ENCODE measurements at regions not wholly inside any gene's neighbourhood (a gene's known extent, or its start where the extent isn't known, plus 50 kb on each side); places are given as distances from the start of the nearest gene placed in this dataset.

DNA sequence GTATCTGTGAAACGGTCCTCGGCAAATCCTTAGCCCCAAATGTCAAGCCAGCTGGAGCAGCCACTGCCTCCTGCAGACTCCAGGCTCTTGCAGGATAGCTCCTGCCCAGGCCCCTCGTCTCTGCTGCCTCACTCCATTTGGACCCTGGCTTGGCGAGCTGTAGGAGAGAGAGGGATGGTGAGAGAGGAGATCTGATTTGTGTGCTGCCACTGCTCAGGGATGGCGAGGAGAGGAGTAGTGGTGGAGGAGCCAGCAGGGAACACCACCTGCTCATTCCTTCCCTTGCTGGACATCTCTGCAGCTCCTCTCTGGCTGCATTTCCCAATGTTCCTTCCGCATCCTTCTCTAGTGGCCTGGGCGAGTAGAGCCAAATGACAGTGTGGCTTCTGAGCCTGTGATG is 109.1 kb upstream of the NCK2 start:
- no peak for DNase-seq (ENCODE audit: low read depth)
- TF ChIP-seq, protein P1, sequence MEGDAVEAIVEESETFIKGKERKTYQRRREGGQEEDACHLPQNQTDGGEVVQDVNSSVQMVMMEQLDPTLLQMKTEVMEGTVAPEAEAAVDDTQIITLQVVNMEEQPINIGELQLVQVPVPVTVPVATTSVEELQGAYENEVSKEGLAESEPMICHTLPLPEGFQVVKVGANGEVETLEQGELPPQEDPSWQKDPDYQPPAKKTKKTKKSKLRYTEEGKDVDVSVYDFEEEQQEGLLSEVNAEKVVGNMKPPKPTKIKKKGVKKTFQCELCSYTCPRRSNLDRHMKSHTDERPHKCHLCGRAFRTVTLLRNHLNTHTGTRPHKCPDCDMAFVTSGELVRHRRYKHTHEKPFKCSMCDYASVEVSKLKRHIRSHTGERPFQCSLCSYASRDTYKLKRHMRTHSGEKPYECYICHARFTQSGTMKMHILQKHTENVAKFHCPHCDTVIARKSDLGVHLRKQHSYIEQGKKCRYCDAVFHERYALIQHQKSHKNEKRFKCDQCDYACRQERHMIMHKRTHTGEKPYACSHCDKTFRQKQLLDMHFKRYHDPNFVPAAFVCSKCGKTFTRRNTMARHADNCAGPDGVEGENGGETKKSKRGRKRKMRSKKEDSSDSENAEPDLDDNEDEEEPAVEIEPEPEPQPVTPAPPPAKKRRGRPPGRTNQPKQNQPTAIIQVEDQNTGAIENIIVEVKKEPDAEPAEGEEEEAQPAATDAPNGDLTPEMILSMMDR (conservative IDR thresholded peaks at IDR 0.05; ENCODE audit: low read depth, low read length), result no peak
- no peak overlapping the region for H3K4me3 ChIP-seq (ENCODE audit: low read depth, low read length)

DNA sequence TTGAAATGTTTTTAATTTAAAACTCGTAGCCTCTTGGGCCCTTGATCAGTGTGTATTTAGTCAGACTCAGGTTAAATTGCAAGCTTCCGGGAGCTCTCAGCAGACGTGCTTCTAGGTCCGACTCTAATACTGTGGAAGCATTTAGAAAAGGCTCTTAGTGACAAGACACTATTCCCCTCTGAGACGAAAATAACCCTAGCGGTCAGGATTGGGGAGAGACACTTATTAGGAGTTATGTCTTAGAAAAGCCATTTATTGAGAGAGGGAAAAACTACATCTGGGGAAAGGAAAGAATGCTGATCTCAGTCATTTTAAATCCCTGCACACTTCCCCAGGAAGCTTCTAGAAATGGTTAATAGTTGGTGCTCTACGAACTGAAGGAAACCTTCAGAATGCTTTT is 110.5 kb upstream of the NCK2 start:
- TF ChIP-seq, protein P1 (conservative IDR thresholded peaks at IDR 0.05; ENCODE audit: low read depth, low read length), result no peak
- DNase-seq (ENCODE audit: low read depth), result no peak
- H3K4me3 ChIP-seq (ENCODE audit: low read depth, low read length), result no peak overlapping the region

DNA sequence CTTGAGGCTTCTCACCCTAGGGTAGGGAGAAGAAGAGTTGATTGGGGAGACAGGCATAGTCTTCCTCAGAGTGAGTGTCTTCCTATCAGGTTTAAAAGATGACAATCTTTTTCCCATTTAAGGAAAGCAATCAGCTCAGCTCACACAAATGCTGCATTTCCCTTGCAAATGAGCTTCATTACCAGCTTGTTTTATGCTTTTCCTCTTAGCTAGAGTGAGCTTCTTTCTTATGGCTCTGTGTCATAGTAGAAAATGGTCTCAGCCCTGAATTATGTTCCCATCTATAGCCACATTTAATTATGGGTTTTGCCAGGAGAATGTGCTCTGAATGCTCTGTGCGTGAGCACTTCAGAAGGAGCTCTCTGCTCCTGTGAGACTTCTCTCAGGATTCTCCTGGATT is 112.8 kb upstream of the NCK2 start:
- H3K4me3 ChIP-seq (ENCODE audit: low read depth, low read length), result no peak overlapping the region
- DNase-seq (ENCODE audit: low read depth), result no peak
- TF ChIP-seq, protein P1 (conservative IDR thresholded peaks at IDR 0.05; ENCODE audit: low read depth, low read length), result no peak

DNA sequence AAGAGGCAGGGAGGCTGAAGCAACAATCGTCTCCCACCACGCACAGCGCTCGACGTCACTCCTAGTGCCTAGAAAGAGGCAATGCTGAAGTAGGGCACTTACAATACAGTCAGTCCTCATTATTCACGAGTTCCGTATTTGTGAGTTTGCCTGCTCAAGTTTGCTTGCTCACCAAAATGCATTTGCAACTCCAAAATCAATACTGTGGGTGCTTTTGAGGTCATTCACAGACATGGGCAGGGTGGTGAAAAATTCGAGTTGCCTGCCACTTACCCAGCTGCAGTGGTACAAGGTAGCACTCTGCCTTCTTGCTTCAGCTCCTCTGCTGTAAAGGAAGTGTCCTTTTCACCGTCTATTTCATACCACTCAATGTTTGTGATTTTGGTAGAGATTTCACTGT is 113.7 kb upstream of the NCK2 start:
- H3K4me3 ChIP-seq (ENCODE audit: low read depth, low read length), result no peak overlapping the region
- TF ChIP-seq, protein P1 (conservative IDR thresholded peaks at IDR 0.05; ENCODE audit: low read depth, low read length), result no peak
- no peak for DNase-seq (ENCODE audit: low read depth)

DNA sequence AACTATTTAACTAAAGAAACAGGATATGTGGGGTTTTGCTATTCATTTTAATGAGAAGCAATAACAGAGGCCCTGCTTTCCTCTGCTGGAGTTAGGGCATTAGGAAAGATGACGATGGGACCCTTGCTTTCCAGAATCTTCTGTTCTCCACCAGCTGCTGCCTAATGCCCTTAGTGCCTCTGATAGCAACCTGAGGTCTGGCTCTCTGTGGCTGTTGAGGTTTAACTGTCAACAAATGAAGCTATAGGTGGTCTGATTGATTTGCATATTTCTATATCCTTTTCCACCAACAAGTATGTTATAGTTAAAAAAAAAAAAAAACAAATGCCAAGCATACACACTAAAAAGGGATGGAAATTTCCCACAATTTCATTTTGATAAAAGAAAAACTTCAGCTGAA is 115.1 kb upstream of the NCK2 start:
- DNase-seq (ENCODE audit: low read depth), result no peak
- no peak overlapping the region for H3K4me3 ChIP-seq (ENCODE audit: low read depth, low read length)
- TF ChIP-seq, protein P1 (conservative IDR thresholded peaks at IDR 0.05; ENCODE audit: low read depth, low read length), result no peak

DNA sequence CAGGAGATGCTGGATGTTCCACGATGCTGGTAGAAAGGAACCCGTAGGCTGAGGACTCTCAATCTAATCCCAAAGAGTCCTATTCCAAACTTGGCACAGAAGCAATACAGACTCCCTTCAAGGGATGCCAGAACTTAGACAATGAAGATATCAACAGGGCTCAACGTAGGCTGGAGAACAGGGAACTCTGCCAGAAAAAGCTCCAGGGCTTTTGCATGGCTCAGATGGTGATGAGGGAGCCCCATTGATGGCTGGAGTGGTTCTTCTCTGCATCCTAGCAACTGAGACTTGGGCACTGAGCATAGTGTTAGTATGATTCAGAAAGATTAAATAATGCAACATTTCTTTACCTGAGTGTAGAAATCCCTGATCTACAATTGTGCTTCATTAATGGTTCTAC is 117.2 kb upstream of the NCK2 start:
- no peak for DNase-seq (ENCODE audit: low read depth)
- H3K4me3 ChIP-seq (ENCODE audit: low read depth, low read length), result no peak overlapping the region
- TF ChIP-seq, protein P1 (conservative IDR thresholded peaks at IDR 0.05; ENCODE audit: low read depth, low read length), result no peak

DNA sequence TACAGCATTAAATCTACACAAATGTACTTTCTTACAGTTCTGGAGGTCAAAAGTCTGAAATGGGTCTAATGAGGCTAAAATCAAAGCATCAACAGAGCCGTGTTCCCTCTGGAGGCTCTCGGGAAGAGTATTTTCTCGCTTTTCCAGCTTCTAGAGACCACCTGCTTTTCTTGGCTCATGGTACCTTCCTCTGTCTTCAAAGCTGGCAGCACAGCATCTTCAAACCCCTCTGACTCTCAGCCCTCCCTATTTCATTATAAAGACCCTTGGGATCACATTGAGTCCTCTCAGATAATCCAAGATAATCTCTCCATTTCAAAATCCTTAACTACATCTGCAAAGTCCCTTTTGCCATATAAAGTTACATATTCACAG is 117.8 kb upstream of the NCK2 start:
- no peak for DNase-seq (ENCODE audit: low read depth)
- no peak overlapping the region for H3K4me3 ChIP-seq (ENCODE audit: low read depth, low read length)
- TF ChIP-seq, protein P1 (conservative IDR thresholded peaks at IDR 0.05; ENCODE audit: low read depth, low read length), result no peak
